Panc1 (cell line): ENCODE measurements at regions not wholly inside any gene's neighbourhood (a gene's known extent, or its start where the extent isn't known, plus 50 kb on each side); places are given as distances from the start of the nearest gene placed in this dataset.

Experiments used
- ATAC-seq: fragments of 200-7000 bp; cut with Tn5 transposase; 2 replicates; pipeline ENCODE4 v1.9.1; 2020; ENCODE audit warnings: mild to moderate bottlenecking, moderate library complexity
- BruUV-seq: library from RNA; stranded (reverse); fragments of 400-500 nt; replicated peaks from 2 replicates; lab custom pipeline; 2021; lab: Mats Ljungman, UMichigan
- CTCF ChIA-PET: fragments of 300-600 bp; sonication (Branson Sonifier 250); formaldehyde crosslinking; loops from one replicate; lab custom pipeline; 2022; ENCODE audit warnings: antibody characterized with exemption; lab: Charles Lee
- POLR2A ChIA-PET: fragments of 300-600 bp; sonication (Branson Sonifier 250); formaldehyde crosslinking; loops from one replicate; lab custom pipeline; 2022; ENCODE audit warnings: antibody characterized with exemption; lab: Charles Lee
- DNase-seq: peaks from one replicate; pipeline ENCODE4 v3.0.0-alpha.2; 2010; ENCODE audit warnings: low read depth, low spot score
- H3K27ac ChIP-seq: 2 replicates; pipeline ENCODE4 v1.5.1; 2011; ENCODE audit warnings: mild to moderate bottlenecking, low read length, inconsistent platforms
- H3K27me3 ChIP-seq: fragments of 200-500 bp; sonication (Bioruptor generic); 2 replicates; pipeline ENCODE4 v1.6.0; 2014; ENCODE audit warnings: low read length, inconsistent platforms; ENCODE audit not compliant: control insufficient read depth, insufficient read depth
- H3K36me3 ChIP-seq: fragments of 200-500 bp; sonication (Bioruptor generic); 2 replicates; pipeline ENCODE4 v1.5.1; 2014; ENCODE audit warnings: inconsistent platforms, mild to moderate bottlenecking, low read length, moderate library complexity; ENCODE audit not compliant: control insufficient read depth, insufficient read depth
- H3K4me1 ChIP-seq: 2 replicates; pipeline ENCODE4 v1.5.1; 2011; ENCODE audit warnings: inconsistent platforms, mild to moderate bottlenecking, low read length, moderate library complexity; ENCODE audit not compliant: control insufficient read depth, insufficient read depth
- H3K4me3 ChIP-seq, 2 experiments: 2 replicates each; pipeline ENCODE4 v1.5.1; 2011 to 2012; ENCODE audit warnings: low read depth in 2 of 2, low read length in 2 of 2, mild to moderate bottlenecking in 2 of 2, inconsistent platforms in 1 of 2, moderate library complexity in 1 of 2
- H3K9me3 ChIP-seq: fragments of 200-500 bp; sonication (Bioruptor generic); 2 replicates; pipeline ENCODE4 v1.5.1; 2014; ENCODE audit warnings: low read depth, mild to moderate bottlenecking, inconsistent platforms, low read length, moderate library complexity; ENCODE audit not compliant: control insufficient read depth, insufficient read depth
- POLR2AphosphoS5 ChIP-seq: IDR thresholded peaks from 2 replicates; pipeline ENCODE4 v1.6.1; 2012; ENCODE audit warnings: mild to moderate bottlenecking, low read depth, low read length, moderate library complexity
- SIN3A ChIP-seq: IDR thresholded peaks from 2 replicates; pipeline ENCODE4 v1.6.1; 2012; ENCODE audit warnings: low read depth, mild to moderate bottlenecking, low read length, moderate library complexity, borderline replicate concordance; ENCODE audit not compliant: insufficient read depth
- TCF7L2 ChIP-seq: IDR thresholded peaks from 2 replicates; pipeline ENCODE4 v1.6.1; 2011; ENCODE audit warnings: mild to moderate bottlenecking, low read depth, low read length, inconsistent platforms
- in situ Hi-C: cut with HindIII; loops from 2 replicates; pipeline ENCODE4 v1.10.0; 2016; ENCODE audit warnings: low sequenced_read_pairs, low pct_unique_long_range_greater_than_20kb
- intact Hi-C: fragments of 100-400 bp; cut with micrococcal nuclease; formaldehyde crosslinking; loops from one replicate; pipeline ENCODE4 v1.10.0; 2022; ENCODE audit not compliant: unreplicated experiment
- TF ChIP-seq, protein P1 (sequence below), 2 experiments: IDR thresholded peaks; 2 replicates each; pipeline ENCODE4 v1.6.1; 2011 to 2012; ENCODE audit warnings: low read depth in 2 of 2, control low read depth in 1 of 2, low read length in 1 of 2, mild to moderate bottlenecking in 1 of 2, moderate library complexity in 1 of 2; ENCODE audit not compliant: insufficient read depth in 1 of 2
- TF ChIP-seq, protein P2 (sequence below): fragments of 450-650 bp; IDR thresholded peaks from 2 replicates; pipeline ENCODE4 v1.5.1; 2017; ENCODE audit warnings: mild to moderate bottlenecking

DNA sequence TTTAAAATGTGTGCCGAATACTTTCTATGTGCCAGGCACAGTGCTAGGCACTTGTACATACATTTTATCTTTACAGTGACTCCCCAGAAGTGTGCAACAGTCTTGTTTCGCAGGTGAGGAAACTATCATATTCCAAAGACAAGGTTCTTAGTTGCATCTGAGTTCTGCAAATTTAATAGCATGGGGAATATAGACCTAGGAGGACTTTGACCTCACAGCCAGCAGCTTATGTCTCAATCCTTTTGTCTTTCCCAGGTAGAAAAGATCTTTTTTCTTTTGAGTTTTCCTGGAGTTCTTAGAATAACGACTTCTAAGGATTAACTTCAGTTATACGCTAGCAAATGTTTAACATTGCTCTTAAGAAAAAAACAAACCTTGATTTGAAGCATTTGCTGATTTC, 482.8 kb upstream of the ZMIZ1 start:
- POLR2A ChIA-PET, result no interaction called here
- TF ChIP-seq, protein P1, sequence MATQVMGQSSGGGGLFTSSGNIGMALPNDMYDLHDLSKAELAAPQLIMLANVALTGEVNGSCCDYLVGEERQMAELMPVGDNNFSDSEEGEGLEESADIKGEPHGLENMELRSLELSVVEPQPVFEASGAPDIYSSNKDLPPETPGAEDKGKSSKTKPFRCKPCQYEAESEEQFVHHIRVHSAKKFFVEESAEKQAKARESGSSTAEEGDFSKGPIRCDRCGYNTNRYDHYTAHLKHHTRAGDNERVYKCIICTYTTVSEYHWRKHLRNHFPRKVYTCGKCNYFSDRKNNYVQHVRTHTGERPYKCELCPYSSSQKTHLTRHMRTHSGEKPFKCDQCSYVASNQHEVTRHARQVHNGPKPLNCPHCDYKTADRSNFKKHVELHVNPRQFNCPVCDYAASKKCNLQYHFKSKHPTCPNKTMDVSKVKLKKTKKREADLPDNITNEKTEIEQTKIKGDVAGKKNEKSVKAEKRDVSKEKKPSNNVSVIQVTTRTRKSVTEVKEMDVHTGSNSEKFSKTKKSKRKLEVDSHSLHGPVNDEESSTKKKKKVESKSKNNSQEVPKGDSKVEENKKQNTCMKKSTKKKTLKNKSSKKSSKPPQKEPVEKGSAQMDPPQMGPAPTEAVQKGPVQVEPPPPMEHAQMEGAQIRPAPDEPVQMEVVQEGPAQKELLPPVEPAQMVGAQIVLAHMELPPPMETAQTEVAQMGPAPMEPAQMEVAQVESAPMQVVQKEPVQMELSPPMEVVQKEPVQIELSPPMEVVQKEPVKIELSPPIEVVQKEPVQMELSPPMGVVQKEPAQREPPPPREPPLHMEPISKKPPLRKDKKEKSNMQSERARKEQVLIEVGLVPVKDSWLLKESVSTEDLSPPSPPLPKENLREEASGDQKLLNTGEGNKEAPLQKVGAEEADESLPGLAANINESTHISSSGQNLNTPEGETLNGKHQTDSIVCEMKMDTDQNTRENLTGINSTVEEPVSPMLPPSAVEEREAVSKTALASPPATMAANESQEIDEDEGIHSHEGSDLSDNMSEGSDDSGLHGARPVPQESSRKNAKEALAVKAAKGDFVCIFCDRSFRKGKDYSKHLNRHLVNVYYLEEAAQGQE (IDR thresholded peaks at IDR 0.05; ENCODE audit: insufficient read depth in 1 of 2, low read depth in 2 of 2, low read length in 1 of 2), result no peak
- TF ChIP-seq SIN3A (no peak), TCF7L2 (no peak), POLR2AphosphoS5 (no peak)
- TF ChIP-seq, protein P2, sequence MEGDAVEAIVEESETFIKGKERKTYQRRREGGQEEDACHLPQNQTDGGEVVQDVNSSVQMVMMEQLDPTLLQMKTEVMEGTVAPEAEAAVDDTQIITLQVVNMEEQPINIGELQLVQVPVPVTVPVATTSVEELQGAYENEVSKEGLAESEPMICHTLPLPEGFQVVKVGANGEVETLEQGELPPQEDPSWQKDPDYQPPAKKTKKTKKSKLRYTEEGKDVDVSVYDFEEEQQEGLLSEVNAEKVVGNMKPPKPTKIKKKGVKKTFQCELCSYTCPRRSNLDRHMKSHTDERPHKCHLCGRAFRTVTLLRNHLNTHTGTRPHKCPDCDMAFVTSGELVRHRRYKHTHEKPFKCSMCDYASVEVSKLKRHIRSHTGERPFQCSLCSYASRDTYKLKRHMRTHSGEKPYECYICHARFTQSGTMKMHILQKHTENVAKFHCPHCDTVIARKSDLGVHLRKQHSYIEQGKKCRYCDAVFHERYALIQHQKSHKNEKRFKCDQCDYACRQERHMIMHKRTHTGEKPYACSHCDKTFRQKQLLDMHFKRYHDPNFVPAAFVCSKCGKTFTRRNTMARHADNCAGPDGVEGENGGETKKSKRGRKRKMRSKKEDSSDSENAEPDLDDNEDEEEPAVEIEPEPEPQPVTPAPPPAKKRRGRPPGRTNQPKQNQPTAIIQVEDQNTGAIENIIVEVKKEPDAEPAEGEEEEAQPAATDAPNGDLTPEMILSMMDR, result no peak
- DNase-seq (no peak), ATAC-seq (no peak)
- Histone ChIP-seq H3K27me3 (peaks cover 15% of the 10 kb centered on the region; the same call in 1 of the 2 replicates), H3K36me3 (no peaks in the 10 kb centered on the region), H3K4me3 (no peak overlapping the region), H3K4me1 (no peaks in the 10 kb centered on the region), H3K27ac (no peak overlapping the region), H3K9me3 (no peaks in the 10 kb centered on the region)
- in situ Hi-C loops (no loop called here), intact Hi-C loops (no loop called here)
- CTCF ChIA-PET, result no interaction called here
- BruUV-seq, result no TSS peak

DNA sequence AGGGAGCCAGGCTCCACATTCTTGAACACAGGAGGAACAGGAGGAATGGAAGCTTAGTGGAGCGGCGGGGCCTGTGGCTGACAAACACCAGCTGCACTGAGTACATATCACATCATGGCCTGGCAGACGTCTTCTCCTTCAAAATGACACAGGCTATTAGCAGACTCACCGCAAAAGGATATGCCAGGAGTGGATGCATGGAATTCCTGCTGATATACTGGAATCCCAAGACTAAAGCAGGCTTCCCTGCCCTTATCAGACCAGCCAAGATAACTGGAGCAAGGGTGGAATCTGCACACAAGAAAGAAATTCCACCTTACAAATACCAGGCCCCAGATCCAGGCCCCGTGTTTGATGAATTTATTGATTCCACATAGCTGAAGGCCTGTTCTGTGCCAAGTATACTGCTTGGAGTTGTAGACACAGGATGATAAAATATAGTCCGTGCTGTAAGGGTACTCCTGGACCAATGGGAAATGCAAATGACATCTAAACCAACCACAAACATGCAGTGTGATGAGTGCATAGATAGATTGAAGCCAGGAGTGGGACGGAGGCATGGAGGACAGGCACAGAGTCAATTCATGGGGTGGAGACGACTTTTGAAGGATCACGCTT, 480.5 kb upstream of the ZMIZ1 start:
- Histone ChIP-seq H3K9me3 (no peaks in the 10 kb centered on the region), H3K4me1 (no peaks in the 10 kb centered on the region), H3K27ac (no peak overlapping the region), H3K36me3 (no peaks in the 10 kb centered on the region), H3K27me3 (peaks cover 19% of the 10 kb centered on the region; the same call in 1 of the 2 replicates), H3K4me3 (no peak overlapping the region)
- ATAC-seq, result no peak
- DNase-seq, result no peak
- ChIA-PET POLR2A (no interaction called here), CTCF (no interaction called here)
- intact Hi-C loops, result no loop called here
- in situ Hi-C loops, result no loop called here
- TF ChIP-seq TCF7L2 (no peak), SIN3A (no peak)
- TF ChIP-seq, protein P2, result no peak
- TF ChIP-seq, protein P1 (IDR thresholded peaks at IDR 0.05; ENCODE audit: insufficient read depth in 1 of 2, low read depth in 2 of 2, low read length in 1 of 2), result no peak
- no TSS peak for BruUV-seq
